DND-41 (cell line): ENCODE measurements at regions not wholly inside any gene's neighbourhood (a gene's known extent, or its start where the extent isn't known, plus 50 kb on each side); places are given as distances from the start of the nearest gene placed in this dataset.

Source experiments
- CTCF ChIP-seq: IDR thresholded peaks from 2 replicates; pipeline ENCODE4 v1.5.1; 2012; ENCODE audit warnings: borderline replicate concordance, low read length, moderate library complexity, mild to moderate bottlenecking; ENCODE audit not compliant: poor library complexity, severe bottlenecking; ENCODE audit errors: extremely low read depth
- EZH2 ChIP-seq: IDR thresholded peaks from 3 replicates; pipeline ENCODE4 v1.6.1; 2012; ENCODE audit warnings: borderline replicate concordance, low read depth, mild to moderate bottlenecking, moderate library complexity, low read length, inconsistent platforms; ENCODE audit not compliant: severe bottlenecking

GRCh38 chr15:98405013-98405412, 243.3 kb upstream of the IGF1R start:
- no peak for TF ChIP-seq EZH2
- TF ChIP-seq CTCF = no peak
